ENCODE measurements at regions not wholly inside any gene's neighbourhood (a gene's known extent, or its start where the extent isn't known, plus 50 kb on each side); places are given as distances from the start of the nearest gene placed in this dataset.

DNA sequence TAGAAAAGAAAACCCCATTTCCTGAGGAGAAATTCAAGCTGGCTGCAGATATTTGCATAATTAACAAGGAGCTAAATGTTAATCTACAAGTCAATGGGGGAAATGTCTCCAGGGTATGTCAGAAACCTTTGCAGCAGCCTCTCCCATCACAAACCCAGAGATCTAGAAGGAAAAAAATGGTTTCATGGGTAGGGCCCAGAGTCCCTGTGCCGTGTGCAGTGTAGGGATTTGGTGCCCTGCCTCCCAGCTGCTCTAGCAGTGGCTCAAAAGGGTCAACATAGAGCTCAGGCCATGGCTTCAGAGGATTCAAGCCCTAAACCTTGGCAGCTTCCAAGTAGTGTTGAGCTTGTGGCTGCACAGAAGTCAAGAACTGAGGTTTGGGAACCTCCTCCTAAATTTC, 290.2 kb upstream of the TMEFF2 start:
- TF ChIP-seq, protein P1, sequence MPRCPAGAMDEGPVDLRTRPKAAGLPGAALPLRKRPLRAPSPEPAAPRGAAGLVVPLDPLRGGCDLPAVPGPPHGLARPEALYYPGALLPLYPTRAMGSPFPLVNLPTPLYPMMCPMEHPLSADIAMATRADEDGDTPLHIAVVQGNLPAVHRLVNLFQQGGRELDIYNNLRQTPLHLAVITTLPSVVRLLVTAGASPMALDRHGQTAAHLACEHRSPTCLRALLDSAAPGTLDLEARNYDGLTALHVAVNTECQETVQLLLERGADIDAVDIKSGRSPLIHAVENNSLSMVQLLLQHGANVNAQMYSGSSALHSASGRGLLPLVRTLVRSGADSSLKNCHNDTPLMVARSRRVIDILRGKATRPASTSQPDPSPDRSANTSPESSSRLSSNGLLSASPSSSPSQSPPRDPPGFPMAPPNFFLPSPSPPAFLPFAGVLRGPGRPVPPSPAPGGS (IDR thresholded peaks at IDR 0.05): no peak
- TF ChIP-seq MAFK (IDR thresholded peaks at IDR 0.05; ENCODE audit: partially characterized antibody) (no peak), EP300 (IDR thresholded peaks at IDR 0.05) (no peak), MAZ (IDR thresholded peaks at IDR 0.05; ENCODE audit: borderline replicate concordance, low read depth, low read length) (no peak), POLR2A (IDR thresholded peaks at IDR 0.05; ENCODE audit: low read length) (no peak), FOXS1 (CRISPR knock-in tag; IDR thresholded peaks at IDR 0.05) (no peak), GATA3 (IDR thresholded peaks at IDR 0.05; ENCODE audit: borderline replicate concordance) (no peak), RNF2 (IDR thresholded peaks at IDR 0.05; ENCODE audit: borderline replicate concordance, low read depth) (no peak), RARB (CRISPR knock-in tag; IDR thresholded peaks at IDR 0.05) (no peak), NR3C1 (IDR thresholded peaks at IDR 0.05) (no peak), RFX5 (IDR thresholded peaks at IDR 0.05) (no peak), JUN (IDR thresholded peaks at IDR 0.05) (no peak), ZNF302 (CRISPR knock-in tag; IDR thresholded peaks at IDR 0.05) (no peak), BHLHE40 (IDR thresholded peaks at IDR 0.05; ENCODE audit: low read depth, low read length) (no peak), EHMT2 (IDR thresholded peaks at IDR 0.05; ENCODE audit: low read depth) (no peak)
- TF ChIP-seq, protein P2, sequence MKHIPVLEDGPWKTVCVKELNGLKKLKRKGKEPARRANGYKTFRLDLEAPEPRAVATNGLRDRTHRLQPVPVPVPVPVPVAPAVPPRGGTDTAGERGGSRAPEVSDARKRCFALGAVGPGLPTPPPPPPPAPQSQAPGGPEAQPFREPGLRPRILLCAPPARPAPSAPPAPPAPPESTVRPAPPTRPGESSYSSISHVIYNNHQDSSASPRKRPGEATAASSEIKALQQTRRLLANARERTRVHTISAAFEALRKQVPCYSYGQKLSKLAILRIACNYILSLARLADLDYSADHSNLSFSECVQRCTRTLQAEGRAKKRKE (CRISPR knock-in tag; IDR thresholded peaks at IDR 0.05; ENCODE audit: low read depth): no peak
- TF ChIP-seq, protein P3, sequence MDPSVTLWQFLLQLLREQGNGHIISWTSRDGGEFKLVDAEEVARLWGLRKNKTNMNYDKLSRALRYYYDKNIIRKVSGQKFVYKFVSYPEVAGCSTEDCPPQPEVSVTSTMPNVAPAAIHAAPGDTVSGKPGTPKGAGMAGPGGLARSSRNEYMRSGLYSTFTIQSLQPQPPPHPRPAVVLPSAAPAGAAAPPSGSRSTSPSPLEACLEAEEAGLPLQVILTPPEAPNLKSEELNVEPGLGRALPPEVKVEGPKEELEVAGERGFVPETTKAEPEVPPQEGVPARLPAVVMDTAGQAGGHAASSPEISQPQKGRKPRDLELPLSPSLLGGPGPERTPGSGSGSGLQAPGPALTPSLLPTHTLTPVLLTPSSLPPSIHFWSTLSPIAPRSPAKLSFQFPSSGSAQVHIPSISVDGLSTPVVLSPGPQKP (IDR thresholded peaks at IDR 0.05; ENCODE audit: low read depth, low read length): no peak
- TF ChIP-seq, protein P4, sequence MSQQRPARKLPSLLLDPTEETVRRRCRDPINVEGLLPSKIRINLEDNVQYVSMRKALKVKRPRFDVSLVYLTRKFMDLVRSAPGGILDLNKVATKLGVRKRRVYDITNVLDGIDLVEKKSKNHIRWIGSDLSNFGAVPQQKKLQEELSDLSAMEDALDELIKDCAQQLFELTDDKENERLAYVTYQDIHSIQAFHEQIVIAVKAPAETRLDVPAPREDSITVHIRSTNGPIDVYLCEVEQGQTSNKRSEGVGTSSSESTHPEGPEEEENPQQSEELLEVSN (IDR thresholded peaks at IDR 0.05; ENCODE audit: borderline replicate concordance, low read depth): no peak
- TF ChIP-seq, protein P5, sequence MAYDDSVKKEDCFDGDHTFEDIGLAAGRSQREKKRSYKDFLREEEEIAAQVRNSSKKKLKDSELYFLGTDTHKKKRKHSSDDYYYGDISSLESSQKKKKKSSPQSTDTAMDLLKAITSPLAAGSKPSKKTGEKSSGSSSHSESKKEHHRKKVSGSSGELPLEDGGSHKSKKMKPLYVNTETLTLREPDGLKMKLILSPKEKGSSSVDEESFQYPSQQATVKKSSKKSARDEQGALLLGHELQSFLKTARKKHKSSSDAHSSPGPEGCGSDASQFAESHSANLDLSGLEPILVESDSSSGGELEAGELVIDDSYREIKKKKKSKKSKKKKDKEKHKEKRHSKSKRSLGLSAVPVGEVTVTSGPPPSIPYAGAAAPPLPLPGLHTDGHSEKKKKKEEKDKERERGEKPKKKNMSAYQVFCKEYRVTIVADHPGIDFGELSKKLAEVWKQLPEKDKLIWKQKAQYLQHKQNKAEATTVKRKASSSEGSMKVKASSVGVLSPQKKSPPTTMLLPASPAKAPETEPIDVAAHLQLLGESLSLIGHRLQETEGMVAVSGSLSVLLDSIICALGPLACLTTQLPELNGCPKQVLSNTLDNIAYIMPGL (CRISPR knock-in tag; IDR thresholded peaks at IDR 0.05; ENCODE audit: borderline replicate concordance): no peak
- no peak overlapping the region for H3K4me2 ChIP-seq
- FAIRE-seq (no peak), ATAC-seq (no peak), DNase-seq (ENCODE audit: low read depth in 1 of 2, low spot score in 1 of 2) (no peak)
- H3K4me3 ChIP-seq: no peak overlapping the region
- ChIA-PET POLR2A (no interaction called here), CTCF (no interaction called here)
- H3K4me1 ChIP-seq: no peaks in the 10 kb centered on the region
- H3K27ac ChIP-seq: no peak overlapping the region
- 44% methylated on average over 1 of the region's 1 CpG for WGBS (ENCODE audit: missing lambda C conversion rate)
- H3K9me3 ChIP-seq: no peaks in the 10 kb centered on the region; the same call in 2 of the 3 replicates

DNA sequence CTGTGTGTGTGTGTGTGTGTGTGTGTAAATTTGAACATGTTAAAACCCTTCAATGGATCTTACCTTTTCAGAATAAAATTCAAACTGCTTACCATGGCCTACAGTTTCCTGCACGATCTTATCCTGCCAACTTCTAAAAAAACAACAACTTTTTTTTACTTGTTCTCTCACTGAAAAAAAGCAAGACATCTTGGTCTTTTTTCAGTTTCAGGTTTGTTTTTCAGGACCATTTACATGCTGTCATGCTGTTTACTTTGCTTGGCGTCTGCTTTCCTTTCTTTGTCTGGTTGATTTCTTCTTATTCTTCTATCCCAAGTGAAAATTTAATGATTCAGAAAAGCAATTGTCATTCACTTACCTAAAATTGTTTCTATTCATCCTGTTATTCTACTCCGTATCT, 286.3 kb upstream of the TMEFF2 start:
- ATAC-seq (no peak), DNase-seq (ENCODE audit: low read depth in 1 of 2, low spot score in 1 of 2) (no peak), FAIRE-seq (no peak)
- H3K27ac ChIP-seq: no peak overlapping the region
- ChIA-PET POLR2A (no interaction called here), CTCF (no interaction called here)
- H3K9me3 ChIP-seq: no peaks in the 10 kb centered on the region
- no peak overlapping the region for H3K4me3 ChIP-seq
- TF ChIP-seq ZNF302 (CRISPR knock-in tag; IDR thresholded peaks at IDR 0.05) (no peak), NR3C1 (IDR thresholded peaks at IDR 0.05) (no peak), CHD2 (IDR thresholded peaks at IDR 0.05; ENCODE audit: low read length, partially characterized antibody) (no peak), POLR2AphosphoS2 (conservative IDR thresholded peaks at IDR 0.05; ENCODE audit: low read length) (no peak), FOXS1 (CRISPR knock-in tag; IDR thresholded peaks at IDR 0.05) (no peak), TFCP2L1 (CRISPR knock-in tag; IDR thresholded peaks at IDR 0.05) (no peak), HEYL (CRISPR knock-in tag; IDR thresholded peaks at IDR 0.05) (no peak), HDAC2 (IDR thresholded peaks at IDR 0.05) (no peak), PHF8 (IDR thresholded peaks at IDR 0.05; ENCODE audit: borderline replicate concordance, low read depth) (no peak), RCOR1 (IDR thresholded peaks at IDR 0.05; ENCODE audit: low read depth, low read length) (no peak), TP53 (CRISPR knock-in tag; IDR thresholded peaks at IDR 0.05) (no peak), RFX5 (IDR thresholded peaks at IDR 0.05) (no peak), RARB (CRISPR knock-in tag; IDR thresholded peaks at IDR 0.05) (no peak)
- TF ChIP-seq, protein P3 (IDR thresholded peaks at IDR 0.05; ENCODE audit: low read depth, low read length): no peak
- TF ChIP-seq, protein P6, sequence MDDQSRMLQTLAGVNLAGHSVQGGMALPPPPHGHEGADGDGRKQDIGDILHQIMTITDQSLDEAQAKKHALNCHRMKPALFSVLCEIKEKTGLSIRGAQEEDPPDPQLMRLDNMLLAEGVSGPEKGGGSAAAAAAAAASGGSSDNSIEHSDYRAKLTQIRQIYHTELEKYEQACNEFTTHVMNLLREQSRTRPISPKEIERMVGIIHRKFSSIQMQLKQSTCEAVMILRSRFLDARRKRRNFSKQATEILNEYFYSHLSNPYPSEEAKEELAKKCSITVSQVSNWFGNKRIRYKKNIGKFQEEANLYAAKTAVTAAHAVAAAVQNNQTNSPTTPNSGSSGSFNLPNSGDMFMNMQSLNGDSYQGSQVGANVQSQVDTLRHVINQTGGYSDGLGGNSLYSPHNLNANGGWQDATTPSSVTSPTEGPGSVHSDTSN (IDR thresholded peaks at IDR 0.05): no peak
- H3K4me1 ChIP-seq: no peaks in the 10 kb centered on the region
- no peak overlapping the region for H3K4me2 ChIP-seq
- 72% methylated on average over 3 of the region's 3 CpGs for WGBS (ENCODE audit: missing lambda C conversion rate)
